HG03280 (cell line): ENCODE measurements at regions not wholly inside any gene's neighbourhood (a gene's known extent, or its start where the extent isn't known, plus 50 kb on each side); places are given as distances from the start of the nearest gene placed in this dataset.

Source experiments
- ATAC-seq: cut with Tn5 transposase; IDR thresholded peaks from one replicate; pipeline ENCODE4 v1.9.1; 2021; ENCODE audit warnings: mild to moderate bottlenecking, moderate library complexity; ENCODE audit not compliant: unreplicated experiment

- peak; percentile 76 for ATAC-seq
Observed at GRCh38 chr16:63361032-63361624, 1324.9 kb upstream of the CDH8 start.

GRCh38 chr16:63349961-63350360, 1313.7 kb upstream of the CDH8 start:
- ATAC-seq: no peak

- ATAC-seq: no peak
Observed at GRCh38 chr16:63346000-63346399, 1309.8 kb upstream of the CDH8 start.

GRCh38 chr16:63337264-63337663, 1301.0 kb upstream of the CDH8 start:
- ATAC-seq: no peak

GRCh38 chr16:63331111-63331510, 1294.9 kb upstream of the CDH8 start:
- ATAC-seq: no peak

GRCh38 chr16:63326736-63327339, 1290.6 kb upstream of the CDH8 start:
- no peak for ATAC-seq

GRCh38 chr16:63323722-63324705, 1287.8 kb upstream of the CDH8 start:
- ATAC-seq: no peak

GRCh38 chr16:63323055-63323454, 1286.8 kb upstream of the CDH8 start:
- ATAC-seq: no peak

GRCh38 chr16:63315229-63315628, 1279.0 kb upstream of the CDH8 start:
- no peak for ATAC-seq

- no peak for ATAC-seq
Observed at GRCh38 chr16:63312346-63312745, 1276.1 kb upstream of the CDH8 start.

- ATAC-seq: no peak
Observed at GRCh38 chr16:63311313-63311712, 1275.1 kb upstream of the CDH8 start.

GRCh38 chr16:63302811-63303210, 1266.6 kb upstream of the CDH8 start:
- ATAC-seq: no peak

GRCh38 chr16:63301349-63301748, 1265.1 kb upstream of the CDH8 start:
- no peak for ATAC-seq

- no peak for ATAC-seq
Observed at GRCh38 chr16:63298993-63299392, 1262.8 kb upstream of the CDH8 start.

GRCh38 chr16:63292036-63292435, 1255.8 kb upstream of the CDH8 start:
- no peak for ATAC-seq

- no peak for ATAC-seq
Observed at GRCh38 chr16:63289834-63290460, 1253.7 kb upstream of the CDH8 start.

- no peak for ATAC-seq
Observed at GRCh38 chr16:63287401-63287800, 1251.2 kb upstream of the CDH8 start.

- ATAC-seq: no peak
Observed at GRCh38 chr16:63283721-63284120, 1247.5 kb upstream of the CDH8 start.

- ATAC-seq: no peak
Observed at GRCh38 chr16:63244631-63245030, 1208.4 kb upstream of the CDH8 start.

GRCh38 chr16:63241497-63242028, 1205.3 kb upstream of the CDH8 start:
- no peak for ATAC-seq

GRCh38 chr16:63239065-63239570, 1202.9 kb upstream of the CDH8 start:
- ATAC-seq: no peak
